MM.1S (cell line): ENCODE measurements at regions not wholly inside any gene's neighbourhood (a gene's known extent, or its start where the extent isn't known, plus 50 kb on each side); places are given as distances from the start of the nearest gene placed in this dataset.

Experiments used
- DNase-seq: peaks from one replicate; pipeline ENCODE4 v3.0.0-alpha.2; 2015
- H2AFZ ChIP-seq: fragments of 300-600 bp; sonication (generic); 2 replicates; pipeline ENCODE4 v1.6.0; 2016; ENCODE audit warnings: antibody characterized with exemption, low read length
- H3F3A ChIP-seq: fragments of 300-600 bp; sonication (generic); 2 replicates; pipeline ENCODE4 v1.6.1; 2016; ENCODE audit warnings: mild to moderate bottlenecking, antibody characterized with exemption, low read length, moderate library complexity, mixed read lengths; ENCODE audit not compliant: insufficient read depth
- H3K27ac ChIP-seq: fragments of 300-600 bp; sonication (generic); 2 replicates; pipeline ENCODE4 v1.5.1; 2016; ENCODE audit warnings: mild to moderate bottlenecking, low read length
- H3K27me3 ChIP-seq: fragments of 300-600 bp; sonication (generic); replicated peaks from 2 replicates; pipeline ENCODE4 v1.6.0; 2016; ENCODE audit warnings: low read length; ENCODE audit not compliant: insufficient read depth
- H3K36me3 ChIP-seq: fragments of 300-600 bp; sonication (generic); replicated peaks from 2 replicates; pipeline ENCODE4 v1.6.1; 2016; ENCODE audit warnings: mild to moderate bottlenecking, low read length, mixed read lengths; ENCODE audit not compliant: insufficient read depth
- H3K4me1 ChIP-seq: fragments of 300-600 bp; sonication (generic); 2 replicates; pipeline ENCODE4 v1.6.1; 2016; ENCODE audit warnings: low read length, mixed read lengths
- H3K4me2 ChIP-seq: fragments of 300-600 bp; sonication (generic); 2 replicates; pipeline ENCODE4 v1.6.0; 2016; ENCODE audit warnings: low read depth, low read length
- H3K4me3 ChIP-seq: fragments of 300-600 bp; sonication (generic); 2 replicates; pipeline ENCODE4 v1.5.1; 2016; ENCODE audit warnings: low read length, mixed read lengths
- H3K79me2 ChIP-seq: fragments of 300-600 bp; sonication (generic); 2 replicates; pipeline ENCODE4 v1.6.1; 2016; ENCODE audit warnings: mixed run types, low read length, mixed read lengths
- H3K9ac ChIP-seq: fragments of 300-600 bp; sonication (generic); 2 replicates; pipeline ENCODE4 v1.6.1; 2016; ENCODE audit warnings: low read length, mixed read lengths
- H3K9me2 ChIP-seq: fragments of 300-600 bp; sonication (generic); replicated peaks from 2 replicates; pipeline ENCODE4 v1.6.1; 2016; ENCODE audit warnings: mild to moderate bottlenecking, low read length, mixed read lengths; ENCODE audit not compliant: insufficient read depth
- H3K9me3 ChIP-seq: fragments of 300-600 bp; sonication (generic); replicated peaks from 2 replicates; pipeline ENCODE4 v1.6.1; 2016; ENCODE audit warnings: mild to moderate bottlenecking, low read length, mixed read lengths; ENCODE audit not compliant: insufficient read depth
- H4K20me1 ChIP-seq: fragments of 300-600 bp; sonication (generic); 2 replicates; pipeline ENCODE4 v1.6.1; 2016; ENCODE audit warnings: mild to moderate bottlenecking, low read length, moderate library complexity, mixed read lengths; ENCODE audit not compliant: insufficient read depth
- CTCF ChIP-seq: fragments of 300-600 bp; sonication (generic); IDR thresholded peaks from 2 replicates; pipeline ENCODE4 v1.5.1; 2016; ENCODE audit warnings: antibody characterized with exemption, low read length, mixed read lengths
- EZH2 ChIP-seq: fragments of 300-600 bp; sonication (generic); optimal IDR thresholded peaks from 2 replicates; pipeline ENCODE3; 2017; ENCODE audit warnings: low read depth, mild to moderate bottlenecking, antibody characterized with exemption, low read length, mixed read lengths
- EZH2phosphoT487 ChIP-seq: fragments of 300-600 bp; sonication (generic); IDR thresholded peaks from 2 replicates; pipeline ENCODE4 v1.6.1; 2018; ENCODE audit warnings: antibody characterized with exemption, low read length

GRCh38 chr7:106433377-106433776, 148.6 kb upstream of the NAMPT start:
- Histone ChIP-seq H3K79me2 (no peaks in the 10 kb centered on the region), H3K9ac (no peak overlapping the region), H3K9me2 (no peaks in the 10 kb centered on the region), H3K27ac (no peak overlapping the region), H3K36me3 (no peaks in the 10 kb centered on the region), H3F3A (no peaks in the 10 kb centered on the region), H3K4me3 (no peak overlapping the region), H3K9me3 (no peaks in the 10 kb centered on the region), H3K4me2 (no peak overlapping the region), H3K4me1 (no peaks in the 10 kb centered on the region), H2AFZ (no peak overlapping the region), H4K20me1 (no peaks in the 10 kb centered on the region), H3K27me3 (no peaks in the 10 kb centered on the region)
- no peak for DNase-seq
- no peak for TF ChIP-seq EZH2phosphoT487
- TF ChIP-seq CTCF = no peak
- no peak for TF ChIP-seq EZH2

- no peak overlapping the region for H3K4me3 ChIP-seq
- H3K27ac ChIP-seq = no peak overlapping the region
- no peaks in the 10 kb centered on the region for H3K36me3 ChIP-seq
- no peak for DNase-seq
- no peaks in the 10 kb centered on the region for H3K4me1 ChIP-seq
- no peaks in the 10 kb centered on the region for H3K9me3 ChIP-seq
- no peaks in the 10 kb centered on the region for H3K9me2 ChIP-seq
- H3K9ac ChIP-seq = no peak overlapping the region
- no peak overlapping the region for H2AFZ ChIP-seq
- H3F3A ChIP-seq = no peaks in the 10 kb centered on the region
- no peak overlapping the region for H3K4me2 ChIP-seq
- no peak for TF ChIP-seq EZH2phosphoT487
- no peak for TF ChIP-seq CTCF
- no peak for TF ChIP-seq EZH2
- H3K79me2 ChIP-seq = no peaks in the 10 kb centered on the region
- H3K27me3 ChIP-seq = no peaks in the 10 kb centered on the region
- no peaks in the 10 kb centered on the region for H4K20me1 ChIP-seq
Measured at GRCh38 chr7:106430535-106431455, 146.0 kb upstream of the NAMPT start.

GRCh38 chr7:106430103-106430502, 145.3 kb upstream of the NAMPT start:
- Histone ChIP-seq H3K4me1 (no peaks in the 10 kb centered on the region), H3K4me3 (no peak overlapping the region), H3K27me3 (no peaks in the 10 kb centered on the region), H3K9me2 (no peaks in the 10 kb centered on the region), H3K27ac (no peak overlapping the region), H3K36me3 (no peaks in the 10 kb centered on the region), H3K4me2 (no peak overlapping the region), H4K20me1 (no peaks in the 10 kb centered on the region), H2AFZ (no peak overlapping the region), H3K79me2 (no peaks in the 10 kb centered on the region), H3K9me3 (no peaks in the 10 kb centered on the region), H3K9ac (no peak overlapping the region), H3F3A (no peaks in the 10 kb centered on the region)
- TF ChIP-seq EZH2 (no peak), EZH2phosphoT487 (no peak), CTCF (no peak)
- DNase-seq = no peak
